ENCODE measurements at regions not wholly inside any gene's neighbourhood (a gene's known extent, or its start where the extent isn't known, plus 50 kb on each side); places are given as distances from the start of the nearest gene placed in this dataset.
"Not testable (repeated sequence)": the region's sequence is repeated elsewhere in the genome, so short reads cannot be mapped to it uniquely, and the experiment has no call there.

DNA sequence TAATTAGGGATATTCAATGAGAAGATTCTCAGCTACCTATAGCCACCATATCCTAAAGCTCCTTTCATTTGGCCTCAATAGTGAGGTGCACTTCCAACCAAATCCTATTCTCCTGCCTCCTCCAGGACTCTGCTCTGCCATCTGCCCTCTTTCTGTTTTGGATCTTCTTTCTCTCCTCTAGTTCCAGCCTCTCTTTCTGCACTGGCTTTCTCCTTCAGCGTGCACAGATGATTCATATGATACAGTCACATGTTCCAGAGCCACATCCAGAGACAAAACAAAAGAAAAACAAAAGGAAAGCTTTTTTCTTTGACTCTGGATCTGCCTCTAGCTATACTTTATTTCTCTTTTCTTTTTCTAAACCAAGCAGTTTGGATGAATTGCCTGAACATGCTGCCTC is 531.9 kb upstream of the MAN1A1 start:
- no peak for DNase-seq (ENCODE audit: low read depth in 2 of 2)

DNA sequence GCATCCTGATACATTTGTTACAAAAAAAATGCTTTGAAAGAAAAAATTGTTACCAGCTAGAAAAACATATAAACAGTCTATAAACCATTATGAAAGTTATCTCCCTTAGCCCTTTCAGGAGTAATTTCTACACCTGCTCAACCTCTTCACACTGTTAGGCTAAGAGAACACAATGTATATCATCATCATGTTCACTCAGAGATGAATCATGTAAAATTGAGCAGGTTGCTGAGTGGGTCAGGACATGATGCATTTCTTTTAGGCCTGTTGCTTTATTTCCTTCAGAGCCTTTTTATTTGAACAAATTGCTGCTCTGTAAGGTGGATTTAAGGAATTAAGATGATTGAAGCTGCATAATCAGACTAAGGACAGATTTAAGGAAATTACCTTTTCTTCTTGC is 531.3 kb upstream of the MAN1A1 start:
- no peak for DNase-seq (ENCODE audit: low read depth in 2 of 2)

GRCh38 chr6:119879731-119880130 is 530.2 kb upstream of the MAN1A1 start:
- no peak for DNase-seq (ENCODE audit: low read depth in 2 of 2)

- no peak for DNase-seq (ENCODE audit: low read depth in 2 of 2)
Observed at GRCh38 chr6:119874381-119874780, 524.8 kb upstream of the MAN1A1 start.

- no peak for DNase-seq (ENCODE audit: low read depth in 2 of 2)
Observed at GRCh38 chr6:119873107-119873506, 523.5 kb upstream of the MAN1A1 start.

DNA sequence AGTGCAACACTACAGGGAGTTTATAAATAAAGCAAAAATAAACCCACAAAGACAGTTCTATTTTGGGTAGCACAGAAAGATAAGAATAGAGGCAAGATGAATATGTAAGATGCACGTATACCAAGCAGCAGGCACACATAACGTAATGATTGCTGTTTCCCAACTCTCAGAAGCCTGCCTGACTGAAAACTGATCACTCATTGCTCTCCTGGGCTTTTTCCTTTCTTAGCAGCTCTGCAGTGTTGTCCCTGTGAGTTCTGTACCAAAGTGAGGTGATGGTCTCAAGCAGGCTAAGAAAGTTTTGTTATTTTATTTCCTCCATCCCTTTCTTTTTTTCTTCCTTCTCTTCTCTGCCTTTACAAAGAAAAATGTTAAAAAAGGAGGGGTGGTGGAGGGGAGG is 522.0 kb upstream of the MAN1A1 start:
- DNase-seq (ENCODE audit: low read depth in 2 of 2), result no peak

DNA sequence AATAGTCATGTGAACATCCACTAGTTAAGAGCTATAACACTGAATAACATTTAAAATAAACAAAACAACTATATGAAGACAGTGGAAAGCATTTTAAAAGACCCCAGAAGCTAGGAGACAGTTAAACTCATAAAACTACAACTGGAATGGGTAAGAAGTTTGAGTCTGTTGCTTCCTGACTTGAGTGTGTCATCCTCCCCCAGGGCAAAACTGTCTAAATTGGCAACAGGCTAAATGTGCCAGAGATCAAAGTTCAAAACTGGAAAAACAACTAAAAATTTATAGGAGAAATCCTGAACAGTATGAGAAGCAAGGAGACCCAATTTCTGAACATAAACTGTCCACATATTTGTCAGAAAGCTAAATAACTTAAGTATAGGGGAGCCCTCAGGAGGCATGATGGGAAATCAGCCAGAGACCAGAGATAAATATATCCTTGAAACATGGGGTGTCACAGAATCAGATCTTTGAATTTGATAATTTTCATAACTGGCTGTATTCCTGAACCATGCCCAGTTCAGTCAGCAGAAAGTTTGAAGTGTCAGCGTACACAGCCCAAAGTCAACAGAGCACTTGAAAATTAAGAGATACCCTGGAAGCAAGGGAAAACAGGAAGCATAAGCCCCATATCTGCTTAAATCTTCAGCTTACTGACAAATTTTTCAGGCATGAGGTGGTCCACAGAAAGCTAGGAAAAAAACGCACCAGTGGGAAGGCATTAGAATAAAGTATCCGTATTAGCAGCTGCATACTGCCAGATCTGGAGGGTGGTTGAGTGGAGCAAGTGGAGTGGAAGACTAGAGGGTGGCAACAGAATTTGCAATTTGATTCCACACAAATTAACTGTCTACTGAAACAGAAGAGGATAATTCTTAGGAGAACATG is 516.1 kb upstream of the MAN1A1 start:
- no peak for DNase-seq (ENCODE audit: low read depth in 2 of 2)

DNA sequence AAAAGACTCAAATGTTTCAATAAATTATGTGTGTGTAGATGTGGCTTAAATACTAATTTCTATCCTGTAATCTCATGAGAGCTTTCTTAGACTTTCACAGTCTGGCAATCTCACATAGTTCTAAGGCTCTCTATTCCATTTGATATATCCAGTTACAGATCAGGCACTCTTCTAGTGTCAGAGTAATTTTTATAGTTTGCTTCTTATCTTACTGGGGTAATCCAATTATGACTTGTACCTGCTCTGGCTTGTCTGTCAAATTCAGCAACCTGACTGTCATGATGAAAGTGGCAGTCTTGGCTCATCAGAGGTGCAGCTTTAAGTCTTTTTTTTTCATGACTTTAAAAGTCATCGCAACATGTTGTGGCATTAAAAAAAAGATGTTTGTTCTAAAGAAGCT is 513.2 kb upstream of the MAN1A1 start:
- no peak for DNase-seq (ENCODE audit: low read depth in 2 of 2)

DNA sequence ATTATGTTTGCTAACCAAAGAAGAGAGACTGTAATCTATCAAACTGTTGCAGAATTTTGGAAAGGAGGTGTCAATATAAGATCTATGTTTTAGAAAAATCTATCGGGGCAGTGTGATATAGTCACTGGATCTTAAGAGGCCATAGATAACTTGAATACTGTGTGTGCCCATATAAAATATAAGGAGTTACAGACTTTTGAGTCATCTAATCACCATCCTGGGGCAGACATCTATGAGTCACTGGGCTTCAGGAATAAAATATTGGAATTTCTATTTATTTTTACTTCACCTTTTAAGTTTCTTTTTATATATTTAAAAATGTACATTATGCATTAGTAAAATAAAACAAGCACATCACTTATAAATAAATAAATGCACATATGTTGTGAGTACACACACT is 509.3 kb upstream of the MAN1A1 start:
- DNase-seq (ENCODE audit: low read depth in 2 of 2), result no peak

DNA sequence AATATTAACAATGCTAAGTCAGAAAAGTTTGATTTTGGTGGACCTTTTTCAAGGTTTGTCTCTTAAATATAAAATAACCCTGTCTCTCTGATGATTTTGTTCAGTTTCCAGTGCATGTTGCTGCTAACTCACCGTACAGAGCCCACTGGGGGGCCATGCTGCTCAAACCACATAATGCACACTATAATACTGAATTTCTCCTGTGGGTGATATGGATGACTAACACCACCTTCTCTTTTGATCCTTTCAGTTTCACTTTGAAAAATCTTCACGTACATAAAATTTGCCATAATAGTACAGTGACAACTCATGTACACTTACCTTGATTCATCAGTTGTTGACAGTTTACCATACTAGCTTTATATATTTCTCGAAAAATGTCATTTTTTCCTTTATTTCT is 506.6 kb upstream of the MAN1A1 start:
- no peak for DNase-seq (ENCODE audit: low read depth in 2 of 2)

DNA sequence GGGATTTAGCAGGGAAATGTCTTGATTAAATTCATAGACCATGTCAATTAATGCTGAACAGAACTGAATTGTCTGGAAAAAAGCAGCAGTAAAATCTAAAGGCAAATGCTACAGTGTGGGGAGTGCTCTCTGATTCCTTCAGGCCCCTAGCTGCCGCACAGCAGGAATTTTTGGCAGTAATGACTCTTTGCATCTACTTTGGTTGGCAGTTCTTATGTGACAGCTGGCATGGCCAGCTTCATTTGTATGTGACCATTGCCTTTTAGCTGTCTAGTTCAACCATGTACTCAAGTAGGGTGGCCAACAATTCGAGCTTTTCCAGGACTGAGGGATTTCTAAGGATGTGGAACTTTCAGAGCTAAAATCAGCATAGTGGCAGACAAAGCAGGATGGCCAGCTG is 499.1 kb upstream of the MAN1A1 start:
- no peak for DNase-seq (ENCODE audit: low read depth in 2 of 2)

DNA sequence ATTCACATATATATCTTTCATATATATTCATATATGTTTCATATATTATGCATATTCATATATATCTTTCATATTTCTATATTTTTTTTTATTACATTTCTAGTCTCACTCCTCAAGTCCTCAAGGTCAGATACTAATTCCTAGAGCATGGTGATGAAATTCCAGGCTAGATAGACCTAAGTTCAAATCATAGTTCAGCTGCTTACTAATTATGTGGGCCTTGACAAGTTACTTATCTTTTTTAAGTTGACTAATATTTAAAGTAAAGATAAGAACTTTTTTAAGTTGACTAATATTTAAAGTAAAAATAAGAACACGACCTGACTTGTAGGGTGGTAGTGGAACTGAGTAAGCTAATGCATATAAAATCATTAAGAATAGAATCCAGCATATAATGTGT is 495.6 kb upstream of the MAN1A1 start:
- no peak for DNase-seq (ENCODE audit: low read depth in 2 of 2)

DNA sequence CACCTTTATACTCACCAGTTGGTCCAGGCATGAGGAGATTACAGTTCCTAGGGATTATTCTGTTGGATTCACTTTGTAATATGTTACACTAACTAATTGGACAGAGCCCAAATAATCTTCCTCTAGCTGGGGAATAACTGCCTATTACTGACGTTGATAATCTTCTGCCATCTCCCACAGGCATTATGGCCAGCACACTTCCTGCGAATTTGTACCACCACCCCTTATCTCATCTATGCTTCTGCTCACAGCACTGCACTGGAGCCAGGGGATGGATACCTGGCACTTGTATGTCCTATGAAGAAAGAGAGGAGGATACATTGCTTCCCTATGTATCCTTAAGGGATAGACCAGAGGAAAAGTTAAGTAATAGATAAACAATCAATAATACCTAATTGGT is 494.8 kb upstream of the MAN1A1 start:
- no peak for DNase-seq (ENCODE audit: low read depth in 2 of 2)

- DNase-seq (ENCODE audit: low read depth in 2 of 2), result no peak
Observed at GRCh38 chr6:119842191-119842590, 492.6 kb upstream of the MAN1A1 start.

- no peak for DNase-seq (ENCODE audit: low read depth in 2 of 2)
Observed at GRCh38 chr6:119838043-119838442, 488.5 kb upstream of the MAN1A1 start.

GRCh38 chr6:119834418-119834817 is 484.9 kb upstream of the MAN1A1 start:
- no peak for DNase-seq (ENCODE audit: low read depth in 2 of 2)

DNA sequence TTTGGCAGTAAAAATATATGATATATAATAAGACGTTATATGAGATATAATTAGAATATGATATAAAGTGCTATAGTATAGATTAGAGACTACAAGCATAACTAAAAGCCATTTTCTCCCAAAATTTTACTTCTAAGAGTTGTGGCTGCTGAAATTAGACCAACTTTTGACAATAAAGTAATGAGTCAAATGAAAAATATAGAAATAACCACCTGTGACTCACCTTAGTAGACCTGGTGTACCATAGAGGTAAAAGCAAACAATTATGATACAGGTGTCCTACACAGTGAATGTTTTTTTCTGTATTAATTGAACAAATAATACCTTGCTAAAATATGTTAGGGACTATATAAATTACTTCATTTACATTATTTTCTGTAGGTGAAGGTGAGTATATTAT is 482.9 kb upstream of the MAN1A1 start:
- no peak for DNase-seq (ENCODE audit: low read depth in 2 of 2)

- DNase-seq (ENCODE audit: low read depth in 2 of 2), result no peak
Observed at GRCh38 chr6:119830494-119831295, 481.1 kb upstream of the MAN1A1 start.

- DNase-seq (ENCODE audit: low read depth in 2 of 2), result no peak
Observed at GRCh38 chr6:119830069-119830468, 480.5 kb upstream of the MAN1A1 start.

DNA sequence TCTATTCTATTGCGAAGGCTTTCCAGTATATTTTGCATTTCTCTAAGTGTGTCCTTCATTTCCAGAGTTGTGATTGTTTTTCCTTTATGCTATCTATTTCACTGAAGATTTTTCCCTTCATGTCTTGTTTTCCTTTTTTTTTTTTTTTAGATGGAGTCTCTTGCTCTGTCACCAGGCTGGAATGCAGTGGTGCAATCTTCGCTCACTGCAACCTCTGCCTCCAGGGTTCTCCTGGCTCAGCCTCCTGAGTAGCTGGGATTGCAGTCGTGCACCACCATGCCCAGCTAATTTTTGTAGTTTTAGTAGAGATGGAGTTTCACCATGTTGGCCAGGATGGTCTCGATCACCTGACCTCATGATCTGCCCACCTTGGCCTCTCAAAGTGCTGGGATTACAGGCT is 479.9 kb upstream of the MAN1A1 start:
- DNase-seq (ENCODE audit: low read depth in 2 of 2), result not testable (repeated sequence)

GRCh38 chr6:119829006-119829405 is 479.4 kb upstream of the MAN1A1 start:
- no peak for DNase-seq (ENCODE audit: low read depth in 2 of 2)

GRCh38 chr6:119821380-119821779 is 471.8 kb upstream of the MAN1A1 start:
- no peak for DNase-seq (ENCODE audit: low read depth in 2 of 2)

- DNase-seq (ENCODE audit: low read depth in 2 of 2), result no peak
Observed at GRCh38 chr6:119818876-119819275, 469.3 kb upstream of the MAN1A1 start.

All from stimulated activated CD8-positive, alpha-beta memory T cell treated with anti-CD3 and anti-CD28 coated beads, Interleukin-2, amount 100 ng/mL, for 1 hour (primary cell).